Type B pancreatic cell (in vitro differentiated cells): ENCODE measurements at regions not wholly inside any gene's neighbourhood (a gene's known extent, or its start where the extent isn't known, plus 50 kb on each side); places are given as distances from the start of the nearest gene placed in this dataset.

Source experiments
- DNase-seq: peaks from one replicate; pipeline ENCODE4 v3.0.0; 2021; ENCODE audit warnings: mixed read lengths; ENCODE audit not compliant: unreplicated experiment; ENCODE audit errors: extremely low spot score
- H3K27ac Mint-ChIP-seq: 2 replicates; pipeline ENCODE4 v1.8.0; 2021; ENCODE audit warnings: mild to moderate bottlenecking, mixed read lengths
- H3K27me3 Mint-ChIP-seq: 2 replicates; pipeline ENCODE4 v1.8.0; 2021; ENCODE audit warnings: mixed read lengths
- H3K36me3 Mint-ChIP-seq: 2 replicates; pipeline ENCODE4 v1.8.0; 2021; ENCODE audit warnings: mixed read lengths
- H3K4me1 Mint-ChIP-seq: one replicate; pipeline ENCODE4 v1.8.0; 2021; ENCODE audit warnings: mixed read lengths; ENCODE audit not compliant: unreplicated experiment
- H3K4me3 Mint-ChIP-seq: 2 replicates; pipeline ENCODE4 v1.8.0; 2021; ENCODE audit warnings: mild to moderate bottlenecking, mixed read lengths
- H3K9me3 Mint-ChIP-seq: 2 replicates; pipeline ENCODE4 v1.8.0; 2021; ENCODE audit warnings: mixed read lengths
- TF ChIP-seq, protein P1 (sequence below): fragments of 200-600 bp; sonication (generic); conservative IDR thresholded peaks from 2 replicates; pipeline ENCODE4 v1.5.0; 2021; ENCODE audit warnings: antibody characterized with exemption, mild to moderate bottlenecking

DNA sequence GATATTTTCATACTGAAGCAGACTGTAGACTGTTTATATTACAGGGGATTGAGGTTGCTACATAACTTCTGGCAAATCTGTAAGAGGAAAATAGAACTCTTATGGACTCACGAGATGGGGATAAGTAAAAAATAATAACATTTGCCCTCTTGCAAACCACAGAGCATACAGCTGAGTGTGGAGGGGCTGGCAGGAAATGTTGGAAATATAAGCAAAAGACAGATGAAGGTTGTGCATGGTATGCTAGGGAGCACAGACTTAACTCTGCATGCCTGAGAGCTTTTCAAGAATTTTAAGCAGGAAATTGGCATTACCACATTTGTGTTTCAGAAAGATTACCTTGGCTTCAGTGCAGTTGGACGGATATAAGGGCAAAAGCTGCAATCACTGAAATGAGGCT lies 411.1 kb downstream of the RAD51AP2 start:
- H3K4me3 Mint-ChIP-seq = no peak overlapping the region
- H3K36me3 Mint-ChIP-seq = no peaks in the 10 kb centered on the region
- H3K4me1 Mint-ChIP-seq = no peaks in the 10 kb centered on the region
- H3K27ac Mint-ChIP-seq = no peak overlapping the region
- TF ChIP-seq, protein P1, sequence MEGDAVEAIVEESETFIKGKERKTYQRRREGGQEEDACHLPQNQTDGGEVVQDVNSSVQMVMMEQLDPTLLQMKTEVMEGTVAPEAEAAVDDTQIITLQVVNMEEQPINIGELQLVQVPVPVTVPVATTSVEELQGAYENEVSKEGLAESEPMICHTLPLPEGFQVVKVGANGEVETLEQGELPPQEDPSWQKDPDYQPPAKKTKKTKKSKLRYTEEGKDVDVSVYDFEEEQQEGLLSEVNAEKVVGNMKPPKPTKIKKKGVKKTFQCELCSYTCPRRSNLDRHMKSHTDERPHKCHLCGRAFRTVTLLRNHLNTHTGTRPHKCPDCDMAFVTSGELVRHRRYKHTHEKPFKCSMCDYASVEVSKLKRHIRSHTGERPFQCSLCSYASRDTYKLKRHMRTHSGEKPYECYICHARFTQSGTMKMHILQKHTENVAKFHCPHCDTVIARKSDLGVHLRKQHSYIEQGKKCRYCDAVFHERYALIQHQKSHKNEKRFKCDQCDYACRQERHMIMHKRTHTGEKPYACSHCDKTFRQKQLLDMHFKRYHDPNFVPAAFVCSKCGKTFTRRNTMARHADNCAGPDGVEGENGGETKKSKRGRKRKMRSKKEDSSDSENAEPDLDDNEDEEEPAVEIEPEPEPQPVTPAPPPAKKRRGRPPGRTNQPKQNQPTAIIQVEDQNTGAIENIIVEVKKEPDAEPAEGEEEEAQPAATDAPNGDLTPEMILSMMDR = no peak
- no peaks in the 10 kb centered on the region for H3K9me3 Mint-ChIP-seq
- peaks cover 10% of the 10 kb centered on the region for H3K27me3 Mint-ChIP-seq
- DNase-seq = no peak

DNA sequence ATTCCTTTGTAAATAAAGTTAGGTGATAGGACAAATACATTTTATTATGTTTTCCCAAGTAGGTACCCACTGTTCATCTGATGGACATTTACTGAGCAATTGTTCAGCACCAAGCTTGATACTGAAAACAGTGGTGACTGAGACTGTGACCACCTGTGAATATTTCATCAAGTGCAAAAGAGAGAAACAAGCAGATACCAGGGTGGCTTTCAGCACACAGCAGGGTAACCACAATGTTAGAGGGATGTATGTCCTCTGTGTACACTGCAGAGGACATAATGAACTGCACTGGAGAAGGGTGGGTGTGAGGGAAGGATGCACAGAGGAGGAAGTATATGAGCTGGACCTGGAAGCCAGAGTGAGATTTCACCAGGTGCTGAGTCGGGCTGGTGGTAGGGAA lies 411.8 kb downstream of the RAD51AP2 start:
- H3K4me1 Mint-ChIP-seq = no peaks in the 10 kb centered on the region
- H3K4me3 Mint-ChIP-seq = no peak overlapping the region
- TF ChIP-seq, protein P1 = no peak
- DNase-seq = no peak
- H3K9me3 Mint-ChIP-seq = no peaks in the 10 kb centered on the region
- H3K36me3 Mint-ChIP-seq = no peaks in the 10 kb centered on the region
- no peak overlapping the region for H3K27ac Mint-ChIP-seq
- peaks cover 10% of the 10 kb centered on the region for H3K27me3 Mint-ChIP-seq

DNA sequence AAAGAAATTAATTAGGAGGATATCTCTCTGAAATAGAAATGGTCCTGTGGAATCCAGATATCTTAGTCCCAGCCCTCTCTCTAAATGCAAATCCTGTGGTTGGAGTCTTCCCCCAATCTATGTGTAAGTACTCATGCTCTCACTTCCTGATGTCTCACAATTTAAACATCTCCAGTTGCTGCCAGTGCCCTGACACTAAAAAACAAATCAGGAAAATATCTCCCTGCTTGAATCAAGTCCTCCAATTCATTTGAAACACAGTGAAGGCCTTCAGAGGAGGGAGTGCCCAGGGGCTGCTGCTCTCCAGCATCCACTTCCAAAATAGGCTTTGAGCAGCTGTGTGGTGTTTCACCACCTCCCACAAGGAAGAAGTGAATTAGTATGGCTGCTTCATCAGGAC lies 413.8 kb downstream of the RAD51AP2 start:
- Mint-ChIP-seq H3K27ac (no peak overlapping the region), H3K4me3 (no peak overlapping the region), H3K4me1 (no peaks in the 10 kb centered on the region), H3K27me3 (peaks cover 10% of the 10 kb centered on the region), H3K36me3 (no peaks in the 10 kb centered on the region), H3K9me3 (no peaks in the 10 kb centered on the region)
- TF ChIP-seq, protein P1 = no peak
- DNase-seq = no peak

DNA sequence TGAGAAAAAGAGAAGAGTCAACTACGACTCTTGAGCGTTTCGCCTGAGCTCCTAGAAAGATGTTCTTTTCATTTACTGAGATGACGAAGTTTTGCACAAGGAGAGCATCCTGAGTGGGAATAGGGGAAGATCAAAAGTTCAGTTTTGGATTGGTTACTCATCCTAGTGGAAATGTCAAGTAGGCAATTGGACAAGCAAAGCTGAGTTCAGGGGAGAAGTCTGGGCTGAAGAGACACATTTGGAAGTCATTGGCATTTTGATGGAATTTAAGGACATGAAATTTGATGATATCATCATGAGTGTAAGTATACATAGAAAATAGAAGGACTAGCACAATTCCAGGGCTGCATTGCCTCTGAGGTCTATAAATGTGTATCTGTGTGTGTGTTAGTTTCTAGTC lies 416.6 kb downstream of the RAD51AP2 start:
- H3K4me1 Mint-ChIP-seq = no peaks in the 10 kb centered on the region
- no peaks in the 10 kb centered on the region for H3K9me3 Mint-ChIP-seq
- no peak overlapping the region for H3K27ac Mint-ChIP-seq
- H3K36me3 Mint-ChIP-seq = no peaks in the 10 kb centered on the region
- no peaks in the 10 kb centered on the region for H3K27me3 Mint-ChIP-seq
- no peak for DNase-seq
- H3K4me3 Mint-ChIP-seq = no peak overlapping the region
- TF ChIP-seq, protein P1 = no peak

DNA sequence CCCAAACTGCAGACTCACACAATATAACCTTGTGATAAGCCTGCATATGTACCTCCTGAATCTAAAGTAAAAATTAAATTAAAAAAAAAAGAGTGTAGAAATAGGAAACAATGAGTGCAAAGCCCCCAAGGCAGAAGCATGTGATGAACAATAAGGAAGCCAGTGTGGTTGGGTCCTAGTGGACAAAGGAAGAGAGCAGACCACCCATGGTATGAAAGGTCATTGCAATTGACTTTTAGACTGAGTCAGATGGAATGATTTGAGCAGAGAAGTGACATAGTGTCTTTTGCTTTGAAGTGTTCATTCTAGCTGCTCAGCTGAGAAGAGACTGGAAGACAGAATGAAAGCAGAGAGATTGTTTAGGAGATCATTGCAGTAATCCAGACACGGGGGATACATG lies 417.1 kb downstream of the RAD51AP2 start:
- H3K27ac Mint-ChIP-seq = no peak overlapping the region
- no peaks in the 10 kb centered on the region for H3K27me3 Mint-ChIP-seq
- TF ChIP-seq, protein P1 = no peak
- H3K4me3 Mint-ChIP-seq = no peak overlapping the region
- H3K9me3 Mint-ChIP-seq = no peaks in the 10 kb centered on the region
- no peak for DNase-seq
- H3K36me3 Mint-ChIP-seq = no peaks in the 10 kb centered on the region
- no peaks in the 10 kb centered on the region for H3K4me1 Mint-ChIP-seq

DNA sequence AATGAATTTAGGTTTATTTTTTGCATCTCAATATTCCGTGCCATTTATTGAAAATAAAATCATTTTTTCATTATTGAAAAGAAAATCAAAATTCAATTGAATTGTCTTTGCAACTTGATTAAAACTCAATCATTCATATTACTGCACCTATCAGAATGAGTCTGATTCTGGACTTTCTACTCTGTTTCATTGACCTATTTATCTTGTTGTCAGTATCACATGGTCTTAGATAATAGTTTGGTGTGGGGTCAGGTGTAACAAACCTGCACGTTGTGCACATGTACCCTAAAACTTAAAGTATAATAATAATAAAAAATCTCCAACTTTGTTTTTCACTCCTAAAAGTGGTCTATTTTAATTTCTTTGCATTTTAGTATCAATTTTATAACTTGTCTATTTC lies 422.9 kb downstream of the RAD51AP2 start:
- peaks cover 5% of the 10 kb centered on the region for H3K9me3 Mint-ChIP-seq
- H3K4me1 Mint-ChIP-seq = no peaks in the 10 kb centered on the region
- TF ChIP-seq, protein P1 = no peak
- no peak overlapping the region for H3K4me3 Mint-ChIP-seq
- no peak for DNase-seq
- no peaks in the 10 kb centered on the region for H3K36me3 Mint-ChIP-seq
- no peak overlapping the region for H3K27ac Mint-ChIP-seq
- no peaks in the 10 kb centered on the region for H3K27me3 Mint-ChIP-seq
